ENCODE measurements at regions not wholly inside any gene's neighbourhood (a gene's known extent, or its start where the extent isn't known, plus 50 kb on each side); places are given as distances from the start of the nearest gene placed in this dataset.
"Not testable (repeated sequence)": the region's sequence is repeated elsewhere in the genome, so short reads cannot be mapped to it uniquely, and the experiment has no call there.

GRCh38 chr1:194043984-194044755, 857.8 kb upstream of the B3GALT2 start:
- peak; percentile 23 for DNase-seq

DNA sequence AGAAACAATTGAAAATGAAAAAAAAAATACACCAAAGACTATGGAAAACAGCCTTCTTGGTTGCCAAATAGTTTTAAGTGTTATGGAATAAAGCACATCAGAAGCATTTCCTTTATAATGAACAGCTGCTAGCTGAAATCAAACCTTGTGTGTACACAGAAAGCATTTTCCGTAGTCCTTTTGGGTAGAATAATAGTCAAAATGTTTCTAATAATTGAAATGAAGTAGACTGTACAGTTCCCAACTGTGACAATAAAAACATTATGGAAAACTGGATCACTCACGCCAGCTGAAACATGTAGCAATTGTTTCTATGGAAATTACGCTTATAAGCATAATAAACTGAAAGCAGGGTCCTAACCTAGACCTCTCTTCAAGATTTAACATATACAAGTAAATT, 856.3 kb upstream of the B3GALT2 start:
- DNase-seq = no peak

DNA sequence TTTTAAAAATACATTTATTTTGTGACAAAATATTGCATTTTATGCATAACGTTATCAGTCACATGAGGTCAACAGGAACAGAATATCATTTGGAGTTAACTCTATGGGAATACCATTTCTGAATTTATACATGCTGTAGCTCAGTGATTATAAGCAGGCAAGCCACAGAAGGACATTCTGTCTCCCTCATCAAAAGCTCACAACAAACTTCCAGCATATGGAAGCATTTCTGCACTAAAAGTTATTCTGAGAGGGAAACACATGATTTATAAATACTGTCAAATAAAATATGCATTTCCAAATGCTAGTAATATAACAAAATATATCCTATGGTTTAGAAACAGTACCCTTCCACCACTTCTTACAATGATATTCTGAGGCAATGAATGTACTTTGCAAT, 854.1 kb upstream of the B3GALT2 start:
- no peak for DNase-seq

- DNase-seq = no peak
Observed at GRCh38 chr1:194039578-194039977, 853.2 kb upstream of the B3GALT2 start.

- no peak for DNase-seq
Observed at GRCh38 chr1:194033646-194034045, 847.2 kb upstream of the B3GALT2 start.

DNA sequence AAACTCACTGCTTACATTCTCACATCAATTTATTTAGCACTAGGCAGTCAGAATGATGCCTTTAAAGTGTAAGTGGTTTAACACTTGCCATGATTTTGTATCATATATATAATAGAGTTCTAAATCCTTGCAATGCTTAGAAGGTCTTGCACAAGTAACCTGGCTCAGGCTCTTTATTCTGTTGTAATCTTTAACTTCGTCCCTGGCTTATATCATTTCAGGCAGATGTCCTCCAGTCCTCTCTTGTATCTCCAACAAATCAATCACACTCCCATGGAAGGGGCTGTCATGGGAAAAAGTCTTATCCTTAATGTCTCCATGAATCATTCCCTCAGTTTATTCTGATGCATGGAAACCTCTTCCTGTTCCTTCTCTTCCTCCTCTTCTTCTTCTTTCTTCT, 841.6 kb upstream of the B3GALT2 start:
- DNase-seq = no peak

DNA sequence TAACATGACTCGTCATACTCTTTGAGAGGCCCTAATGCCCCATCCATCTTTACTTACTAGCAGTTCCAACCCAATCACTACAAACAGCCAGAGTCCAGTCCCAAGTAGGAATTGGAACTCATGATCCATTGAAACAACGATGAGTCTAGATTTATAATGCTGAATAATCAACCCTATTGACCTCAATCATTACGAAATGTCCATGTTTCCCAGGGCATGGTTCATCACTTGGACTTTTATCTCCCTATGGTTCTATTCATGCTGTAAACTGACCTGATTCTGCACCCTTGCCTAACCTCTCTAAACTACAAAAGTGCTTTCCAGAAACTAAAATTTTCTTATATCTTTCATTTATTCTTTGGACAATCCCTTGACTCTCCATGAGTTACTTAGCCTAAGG, 840.0 kb upstream of the B3GALT2 start:
- DNase-seq = no peak

- peak; percentile 81 for DNase-seq
Observed at GRCh38 chr1:194024659-194025058, 838.2 kb upstream of the B3GALT2 start.

GRCh38 chr1:194014014-194014413, 827.6 kb upstream of the B3GALT2 start:
- DNase-seq = peak; percentile 24

- no peak for DNase-seq
Observed at GRCh38 chr1:194013561-194013960, 827.1 kb upstream of the B3GALT2 start.

- no peak for DNase-seq
Observed at GRCh38 chr1:194004146-194004545, 817.7 kb upstream of the B3GALT2 start.

- DNase-seq = not testable (repeated sequence)
Observed at GRCh38 chr1:194001726-194002350, 815.4 kb upstream of the B3GALT2 start.

DNA sequence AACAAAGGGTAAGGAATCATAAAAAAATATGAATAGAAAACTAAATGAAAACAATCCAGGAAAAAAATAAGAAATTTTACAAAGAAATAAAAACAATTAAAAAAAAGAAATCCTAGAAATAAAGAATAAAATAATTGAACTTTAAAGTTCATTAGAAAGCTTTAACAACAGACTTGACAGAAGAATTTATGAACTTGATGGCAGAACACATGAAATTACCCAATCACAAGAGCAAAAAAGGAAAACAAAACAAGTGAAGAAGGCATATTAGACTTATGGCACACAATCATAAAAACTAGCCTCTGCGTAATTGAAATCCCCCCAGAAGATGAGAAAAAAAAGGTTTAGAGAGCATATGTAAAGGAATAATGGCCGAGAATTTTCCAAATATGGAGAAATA, 802.5 kb upstream of the B3GALT2 start:
- no peak for DNase-seq

DNA sequence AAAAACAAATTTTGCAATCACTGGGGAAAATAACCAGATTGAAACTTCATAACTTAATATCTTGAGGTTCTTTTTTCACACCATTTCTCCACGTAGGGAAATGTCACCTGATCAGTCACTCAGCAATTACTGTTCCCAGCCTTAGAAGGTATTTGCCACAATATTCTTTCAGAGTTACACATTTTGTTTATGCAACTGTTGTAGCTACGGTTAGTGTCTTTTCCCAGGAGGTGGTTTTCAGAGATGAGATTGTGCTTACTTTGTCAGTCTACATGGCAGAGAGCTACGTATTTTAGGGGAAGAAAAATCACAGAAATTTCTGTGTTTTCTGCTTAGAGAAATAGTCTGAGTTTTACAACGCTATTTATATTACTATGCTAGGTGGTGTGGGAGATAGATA, 792.8 kb upstream of the B3GALT2 start:
- DNase-seq = no peak

GRCh38 chr1:193974286-193974798, 787.9 kb upstream of the B3GALT2 start:
- no peak for DNase-seq

DNA sequence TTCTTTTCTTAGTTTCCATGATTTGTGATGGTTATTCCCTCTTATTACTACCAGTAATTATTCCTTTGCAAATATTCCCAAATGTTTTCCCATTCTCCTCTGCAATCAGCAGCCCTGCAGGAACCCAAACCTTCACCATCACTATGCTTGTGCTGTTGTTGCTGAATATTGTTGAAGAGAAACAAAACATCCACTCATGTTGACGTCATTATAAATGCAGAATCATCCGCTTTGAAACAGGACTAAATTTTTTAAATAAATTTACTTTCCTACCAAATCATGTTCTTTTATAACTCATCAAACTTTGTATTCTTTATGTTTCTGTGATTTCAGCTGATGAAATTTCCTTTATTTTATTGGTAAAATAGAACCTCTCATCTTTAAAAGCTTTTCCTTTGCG, 787.0 kb upstream of the B3GALT2 start:
- DNase-seq = no peak

DNA sequence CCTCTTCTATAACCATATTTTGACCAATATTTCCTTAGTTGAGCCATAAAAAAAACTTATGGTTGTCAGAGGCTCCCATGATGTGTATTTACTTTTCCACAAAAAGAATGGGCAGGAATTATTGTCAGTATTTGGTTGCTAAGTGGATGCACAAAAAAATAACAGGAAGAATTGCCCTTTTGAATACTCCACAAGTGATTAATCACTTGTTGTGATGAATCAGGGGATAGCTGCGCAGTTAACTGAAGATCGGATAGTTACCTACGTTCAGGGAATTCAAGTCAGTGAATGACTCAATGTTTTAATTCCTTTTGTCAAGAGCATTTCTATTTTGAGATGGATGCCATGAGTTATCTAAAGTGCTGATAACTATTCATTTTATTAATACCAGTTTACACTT, 785.2 kb upstream of the B3GALT2 start:
- peak; percentile 88 for DNase-seq

DNA sequence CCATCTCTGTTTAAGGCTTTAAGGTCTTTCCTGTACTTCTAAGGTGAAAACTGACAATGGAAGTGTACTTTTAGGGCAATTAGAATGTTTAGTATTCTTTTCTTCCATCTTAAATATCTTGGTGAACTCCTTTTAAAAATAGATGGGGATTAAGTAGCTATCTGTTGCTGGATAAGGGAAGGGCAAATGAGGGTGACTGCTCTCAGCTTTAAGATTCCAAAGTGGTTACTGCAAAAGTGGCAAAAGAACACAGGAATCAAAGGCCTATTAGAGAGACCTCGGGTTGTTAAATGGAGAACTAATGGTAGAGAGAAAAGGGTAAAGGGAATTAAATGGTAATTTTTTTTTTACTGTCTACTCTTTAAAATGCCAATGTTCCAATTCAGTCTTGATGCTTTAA, 774.1 kb upstream of the B3GALT2 start:
- DNase-seq = no peak

DNA sequence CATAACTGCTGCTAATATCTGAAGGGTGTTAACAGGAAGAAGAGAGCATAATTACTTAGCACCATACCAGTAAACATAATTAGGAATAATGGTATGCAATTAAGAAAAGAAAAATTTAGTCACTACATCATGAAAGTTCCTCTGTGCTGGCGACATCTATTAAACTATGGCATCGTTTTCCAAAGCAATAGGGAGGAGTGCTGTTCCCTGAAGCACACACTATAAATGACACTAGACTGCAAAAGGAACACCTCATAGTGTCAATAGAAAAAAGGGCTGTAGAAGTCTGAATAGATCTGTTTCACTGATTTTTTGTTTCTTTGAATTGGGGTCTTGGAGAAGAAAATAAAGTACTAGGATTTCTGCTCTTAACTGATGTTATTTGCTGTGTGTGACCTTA, 773.6 kb upstream of the B3GALT2 start:
- no peak for DNase-seq

DNA sequence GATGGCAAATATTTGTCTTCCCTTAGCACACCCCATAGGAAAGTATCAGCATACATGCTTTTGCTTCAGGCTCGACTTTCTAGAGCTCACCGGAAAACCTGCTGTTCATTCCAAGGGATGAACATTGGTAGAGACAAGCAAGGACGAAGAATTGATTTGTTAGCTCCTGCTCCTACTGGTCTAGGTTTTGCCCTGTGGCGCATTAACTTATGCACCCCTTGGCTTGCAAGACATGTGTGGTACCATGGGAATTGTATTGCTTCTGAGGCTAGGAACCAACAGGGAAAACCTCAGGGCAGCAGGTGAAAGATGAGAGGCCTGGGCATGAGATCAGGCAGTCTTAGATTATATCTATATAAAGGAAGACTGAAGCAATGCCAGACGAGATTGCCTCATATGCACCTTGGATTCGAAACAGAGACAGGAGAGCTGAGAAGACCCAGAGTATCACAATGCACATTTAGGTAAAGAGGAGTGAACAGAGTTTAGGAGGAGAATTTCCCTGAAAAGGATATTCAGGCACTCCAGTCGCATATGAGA, 771.2 kb upstream of the B3GALT2 start:
- no peak for DNase-seq

DNA sequence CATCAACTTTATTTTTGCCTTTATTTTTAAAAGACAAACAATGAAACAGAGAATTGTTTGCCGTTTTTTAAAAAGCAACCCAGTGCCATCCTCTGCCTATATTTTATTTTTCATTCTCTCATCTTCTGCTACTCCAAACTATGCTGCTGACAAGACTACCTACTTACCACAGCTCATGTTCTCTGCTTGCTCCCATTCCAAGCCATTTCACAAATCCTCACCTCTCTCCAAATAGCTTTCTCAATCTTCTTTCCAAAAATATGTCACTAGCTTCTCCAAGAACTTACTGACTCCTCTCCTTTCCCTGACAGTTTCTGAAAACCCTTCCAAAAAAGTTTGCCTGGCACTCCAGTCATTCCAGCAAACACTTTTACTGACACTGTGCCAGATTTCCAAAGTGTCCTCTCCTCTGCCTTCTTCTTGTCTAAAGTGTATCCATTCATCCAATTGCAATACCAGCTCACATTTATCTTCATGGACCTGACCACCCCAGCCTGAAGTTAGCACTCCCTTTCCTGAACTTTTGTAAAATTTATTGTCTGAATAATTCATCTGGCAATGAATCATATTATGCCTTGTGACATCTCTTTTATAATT, 766.5 kb upstream of the B3GALT2 start:
- DNase-seq = no peak

GRCh38 chr1:193951984-193952383, 765.6 kb upstream of the B3GALT2 start:
- peak; percentile 24 for DNase-seq

GRCh38 chr1:193944454-193944853, 758.0 kb upstream of the B3GALT2 start:
- no peak for DNase-seq

DNA sequence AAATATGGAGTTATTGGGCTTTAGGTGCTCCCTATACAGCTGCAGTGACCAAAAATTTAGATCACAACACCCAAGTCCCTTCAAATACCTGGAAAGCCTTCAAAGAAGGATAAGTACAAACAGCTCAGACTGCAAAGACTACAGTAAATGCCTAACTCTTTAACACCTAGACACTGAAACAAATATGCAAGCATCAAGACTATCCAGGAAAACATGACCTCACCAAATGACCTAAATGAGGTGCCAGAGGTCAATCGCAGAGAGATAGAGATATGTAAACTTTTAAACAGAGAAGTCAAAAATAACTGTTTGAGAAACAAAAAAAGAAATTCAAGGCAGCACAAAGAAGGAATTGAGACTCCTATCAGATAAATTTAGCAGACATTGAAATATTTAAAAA, 753.8 kb upstream of the B3GALT2 start:
- DNase-seq = no peak

All from EL (cell line).